Hematopoietic multipotent progenitor cell treated with erythropoietin and hydrocortisone succinate and interleukin-3 and kit ligand, for 6 days (in vitro differentiated cells): ENCODE measurements at regions not wholly inside any gene's neighbourhood (a gene's known extent, or its start where the extent isn't known, plus 50 kb on each side); places are given as distances from the start of the nearest gene placed in this dataset.

Experiments
- DNase-seq: peaks from one replicate; pipeline ENCODE4 v3.0.0-alpha.2; 2015

- no peak for DNase-seq
Measured at GRCh38 chr3:81439108-81439507, 322.3 kb downstream of the GBE1 start.

GRCh38 chr3:81437683-81438082 is 323.8 kb downstream of the GBE1 start:
- DNase-seq = no peak

GRCh38 chr3:81436182-81436581 is 325.3 kb downstream of the GBE1 start:
- no peak for DNase-seq

- DNase-seq = no peak
Measured at GRCh38 chr3:81435050-81435449, 326.4 kb downstream of the GBE1 start.

- DNase-seq = no peak
Measured at GRCh38 chr3:81434161-81434560, 327.3 kb downstream of the GBE1 start.

- no peak for DNase-seq
Measured at GRCh38 chr3:81433675-81434074, 327.8 kb downstream of the GBE1 start.

GRCh38 chr3:81432456-81432855 is 329.0 kb downstream of the GBE1 start:
- DNase-seq = no peak

- DNase-seq = no peak
Measured at GRCh38 chr3:81426826-81427577, 334.4 kb downstream of the GBE1 start.

- DNase-seq = no peak
Measured at GRCh38 chr3:81425198-81425868, 336.1 kb downstream of the GBE1 start.

GRCh38 chr3:81419228-81419627 is 342.2 kb downstream of the GBE1 start:
- peak; percentile 45 for DNase-seq

- no peak for DNase-seq
Measured at GRCh38 chr3:81416812-81417211, 344.6 kb downstream of the GBE1 start.

GRCh38 chr3:81406318-81406717 is 355.1 kb downstream of the GBE1 start:
- no peak for DNase-seq

- no peak for DNase-seq
Measured at GRCh38 chr3:81395739-81396513, 365.5 kb downstream of the GBE1 start.

- DNase-seq = no peak
Measured at GRCh38 chr3:81394651-81395524, 366.6 kb downstream of the GBE1 start.

GRCh38 chr3:81393251-81393650 is 368.2 kb downstream of the GBE1 start:
- DNase-seq = no peak

- peak; percentile 32 for DNase-seq
Measured at GRCh38 chr3:81390796-81391195, 370.6 kb downstream of the GBE1 start.

- DNase-seq = no peak
Measured at GRCh38 chr3:81388191-81388590, 373.3 kb downstream of the GBE1 start.

- no peak for DNase-seq
Measured at GRCh38 chr3:81382470-81382869, 379.0 kb downstream of the GBE1 start.

GRCh38 chr3:81380234-81380633 is 381.2 kb downstream of the GBE1 start:
- no peak for DNase-seq

- DNase-seq = peak; percentile 67
Measured at GRCh38 chr3:81378552-81379293, 382.7 kb downstream of the GBE1 start.

- DNase-seq = no peak
Measured at GRCh38 chr3:81375921-81376320, 385.5 kb downstream of the GBE1 start.

- DNase-seq = no peak
Measured at GRCh38 chr3:81364411-81364810, 397.0 kb downstream of the GBE1 start.
